ENCODE measurements at regions not wholly inside any gene's neighbourhood (a gene's known extent, or its start where the extent isn't known, plus 50 kb on each side); places are given as distances from the start of the nearest gene placed in this dataset.

- no peak overlapping the region for H3K4me3 ChIP-seq (ENCODE audit: low read length in 2 of 2)
- no peaks in the 10 kb centered on the region for H3K36me3 ChIP-seq (ENCODE audit: control insufficient read depth in 2 of 2, insufficient read depth in 2 of 2, low read length in 1 of 2)
- H3K27ac ChIP-seq (ENCODE audit: low read depth in 1 of 2, low read length in 1 of 2): no peak overlapping the region
- H3K4me1 ChIP-seq (ENCODE audit: control insufficient read depth in 2 of 2, insufficient read depth in 2 of 2, low read length in 2 of 2): no peaks in the 10 kb centered on the region
- DNase-seq (ENCODE audit: low read depth in 6 of 9, low spot score in 9 of 9): no peak
- H3K9me3 ChIP-seq (ENCODE audit: control insufficient read depth in 2 of 2, insufficient read depth in 1 of 2, low read length in 1 of 2): no peaks in the 10 kb centered on the region
- 86% methylated on average over 7 of the region's 7 CpGs for WGBS
- peaks cover 2 to 24% of the 10 kb centered on the region in 2 donors for H3K27me3 ChIP-seq (ENCODE audit: control insufficient read depth in 2 of 2, insufficient read depth in 1 of 2, low read length in 1 of 2)
Measured at GRCh38 chr1:226496453-226497015, 52.0 kb upstream of the STUM start.

DNA sequence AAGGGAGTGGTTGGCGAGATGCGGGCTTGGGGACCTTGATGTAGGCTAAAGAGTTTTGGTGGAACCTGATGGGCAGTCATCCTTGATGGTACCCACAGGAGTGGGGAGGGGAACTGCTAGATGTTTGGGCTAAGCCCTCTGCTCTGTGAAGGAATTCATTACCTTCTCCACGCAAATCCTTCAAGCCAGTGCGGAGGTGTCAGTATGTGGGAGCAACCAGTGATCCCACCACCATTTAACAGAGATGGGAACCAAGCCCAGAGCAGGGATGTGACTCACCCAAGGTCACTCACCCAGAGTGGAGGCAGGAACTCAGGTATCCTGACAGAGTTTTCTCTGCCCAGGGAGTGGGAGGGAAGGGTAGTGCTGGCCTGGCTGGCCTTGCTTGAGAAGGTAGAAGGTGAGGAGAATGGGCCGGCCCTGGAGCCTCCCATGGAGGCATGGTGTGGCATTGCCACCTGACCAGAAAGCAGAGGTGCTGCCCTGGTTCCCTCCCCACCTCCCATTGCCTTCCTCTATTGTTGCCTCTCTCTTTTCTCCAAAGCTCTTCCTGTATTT is 51.2 kb upstream of the STUM start:
- no peaks in the 10 kb centered on the region for H3K36me3 ChIP-seq (ENCODE audit: control insufficient read depth in 2 of 2, insufficient read depth in 2 of 2, low read length in 1 of 2)
- H3K4me3 ChIP-seq (ENCODE audit: low read length in 2 of 2): no peak overlapping the region
- H3K9me3 ChIP-seq (ENCODE audit: control insufficient read depth in 2 of 2, insufficient read depth in 1 of 2, low read length in 1 of 2): no peaks in the 10 kb centered on the region
- WGBS: 100% methylated on average over 5 of the region's 5 CpGs
- H3K4me1 ChIP-seq (ENCODE audit: control insufficient read depth in 2 of 2, insufficient read depth in 2 of 2, low read length in 2 of 2): no peaks in the 10 kb centered on the region
- H3K27me3 ChIP-seq (ENCODE audit: control insufficient read depth in 2 of 2, insufficient read depth in 1 of 2, low read length in 1 of 2): peaks cover 2 to 19% of the 10 kb centered on the region in 2 donors
- H3K27ac ChIP-seq (ENCODE audit: low read depth in 1 of 2, low read length in 1 of 2): no peak overlapping the region
- DNase-seq (ENCODE audit: low read depth in 6 of 9, low spot score in 9 of 9): no peak

- H3K27ac ChIP-seq (ENCODE audit: low read depth in 1 of 2, low read length in 1 of 2): no peak overlapping the region
- no peaks in the 10 kb centered on the region for H3K9me3 ChIP-seq (ENCODE audit: control insufficient read depth in 2 of 2, insufficient read depth in 1 of 2, low read length in 1 of 2)
- H3K36me3 ChIP-seq (ENCODE audit: control insufficient read depth in 2 of 2, insufficient read depth in 2 of 2, low read length in 1 of 2): no peaks in the 10 kb centered on the region
- no peak overlapping the region for H3K4me3 ChIP-seq (ENCODE audit: low read length in 2 of 2)
- WGBS: 97% methylated on average over 12 of the region's 12 CpGs
- no peak for DNase-seq (ENCODE audit: low read depth in 6 of 9, low spot score in 9 of 9)
- no peaks in the 10 kb centered on the region for H3K4me1 ChIP-seq (ENCODE audit: control insufficient read depth in 2 of 2, insufficient read depth in 2 of 2, low read length in 2 of 2)
- H3K27me3 ChIP-seq (ENCODE audit: control insufficient read depth in 2 of 2, insufficient read depth in 1 of 2, low read length in 1 of 2): peaks cover 1 to 17% of the 10 kb centered on the region in 2 donors
Measured at GRCh38 chr1:226497991-226498639, 50.4 kb upstream of the STUM start.

GRCh38 chr1:226498640-226499008 is 49.9 kb upstream of the STUM start:
- H3K4me3 ChIP-seq (ENCODE audit: low read length in 2 of 2): no peak overlapping the region
- DNase-seq (ENCODE audit: low read depth in 6 of 9, low spot score in 9 of 9): no peak
- H3K4me1 ChIP-seq (ENCODE audit: control insufficient read depth in 2 of 2, insufficient read depth in 2 of 2, low read length in 2 of 2): no peaks in the 10 kb centered on the region
- H3K27me3 ChIP-seq (ENCODE audit: control insufficient read depth in 2 of 2, insufficient read depth in 1 of 2, low read length in 1 of 2): peaks cover 0 to 14% of the 10 kb centered on the region in 2 donors
- 94% methylated on average over 6 of the region's 6 CpGs for WGBS
- no peaks in the 10 kb centered on the region for H3K36me3 ChIP-seq (ENCODE audit: control insufficient read depth in 2 of 2, insufficient read depth in 2 of 2, low read length in 1 of 2)
- H3K27ac ChIP-seq (ENCODE audit: low read depth in 1 of 2, low read length in 1 of 2): no peak overlapping the region
- H3K9me3 ChIP-seq (ENCODE audit: control insufficient read depth in 2 of 2, insufficient read depth in 1 of 2, low read length in 1 of 2): no peaks in the 10 kb centered on the region

All from thymus (tissue), 11 donors.